Skeletal muscle tissue (tissue), 3 donors: ENCODE measurements at regions not wholly inside any gene's neighbourhood (a gene's known extent, or its start where the extent isn't known, plus 50 kb on each side); places are given as distances from the start of the nearest gene placed in this dataset.

ENCODE experiments used
- H3K27ac ChIP-seq: one replicate; pipeline ENCODE4 v1.7.0; 2013; ENCODE audit warnings: mild to moderate bottlenecking, low read depth, low read length, inconsistent platforms
- H3K27me3 ChIP-seq, 3 donors: one replicate each; pipeline ENCODE4 v1.7.0; 2013; ENCODE audit warnings: low read length in 3 of 3; ENCODE audit not compliant: control insufficient read depth in 3 of 3, insufficient read depth in 3 of 3
- H3K36me3 ChIP-seq, 3 donors: one replicate each; pipeline ENCODE4 v1.7.0; 2013; ENCODE audit warnings: low read length in 3 of 3; ENCODE audit not compliant: control insufficient read depth in 3 of 3, insufficient read depth in 3 of 3
- H3K4me1 ChIP-seq, 3 donors: one replicate each; pipeline ENCODE4 v1.7.0; 2013; ENCODE audit warnings: low read length in 3 of 3, mild to moderate bottlenecking in 3 of 3; ENCODE audit not compliant: control insufficient read depth in 3 of 3, insufficient read depth in 3 of 3
- H3K4me3 ChIP-seq, 3 donors: one replicate each; pipeline ENCODE4 v1.7.0; 2013; ENCODE audit warnings: low read length in 3 of 3
- H3K9ac ChIP-seq, 3 donors: one replicate each; pipeline ENCODE4 v1.7.0; 2013; ENCODE audit warnings: low read length in 3 of 3, mild to moderate bottlenecking in 3 of 3, moderate library complexity in 2 of 3, low read depth in 1 of 3
- H3K9me3 ChIP-seq, 3 donors: one replicate each; pipeline ENCODE4 v1.7.0; 2013; ENCODE audit warnings: low read length in 3 of 3; ENCODE audit not compliant: control insufficient read depth in 3 of 3
- donor health status: Osteomylitis.

DNA sequence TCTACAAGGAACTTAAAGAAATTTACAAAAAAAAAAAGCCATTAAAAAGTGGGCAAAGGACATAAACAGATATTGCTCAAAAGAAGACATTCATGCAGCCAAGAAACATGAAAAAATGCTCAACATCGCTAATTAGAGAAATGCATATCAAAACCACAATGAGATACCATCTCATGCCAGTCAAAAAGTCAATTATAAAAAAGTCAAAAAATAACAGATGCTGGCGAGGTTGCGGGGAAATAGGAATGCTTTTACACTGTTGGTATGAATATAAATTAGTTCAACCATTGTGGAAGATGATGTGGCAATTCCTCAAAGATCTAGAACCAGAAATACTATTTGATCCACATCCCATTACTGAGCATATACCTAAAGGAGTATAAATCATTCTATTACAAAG lies 411.9 kb upstream of the MARCKS start:
- Histone ChIP-seq H3K27ac (no peak overlapping the region), H3K4me1 (no peaks in the 10 kb centered on the region), H3K9me3 (no peaks in the 10 kb centered on the region), H3K36me3 (no peaks in the 10 kb centered on the region), H3K4me3 (no peak overlapping the region), H3K27me3 (no peaks in the 10 kb centered on the region), H3K9ac (no peak overlapping the region)

DNA sequence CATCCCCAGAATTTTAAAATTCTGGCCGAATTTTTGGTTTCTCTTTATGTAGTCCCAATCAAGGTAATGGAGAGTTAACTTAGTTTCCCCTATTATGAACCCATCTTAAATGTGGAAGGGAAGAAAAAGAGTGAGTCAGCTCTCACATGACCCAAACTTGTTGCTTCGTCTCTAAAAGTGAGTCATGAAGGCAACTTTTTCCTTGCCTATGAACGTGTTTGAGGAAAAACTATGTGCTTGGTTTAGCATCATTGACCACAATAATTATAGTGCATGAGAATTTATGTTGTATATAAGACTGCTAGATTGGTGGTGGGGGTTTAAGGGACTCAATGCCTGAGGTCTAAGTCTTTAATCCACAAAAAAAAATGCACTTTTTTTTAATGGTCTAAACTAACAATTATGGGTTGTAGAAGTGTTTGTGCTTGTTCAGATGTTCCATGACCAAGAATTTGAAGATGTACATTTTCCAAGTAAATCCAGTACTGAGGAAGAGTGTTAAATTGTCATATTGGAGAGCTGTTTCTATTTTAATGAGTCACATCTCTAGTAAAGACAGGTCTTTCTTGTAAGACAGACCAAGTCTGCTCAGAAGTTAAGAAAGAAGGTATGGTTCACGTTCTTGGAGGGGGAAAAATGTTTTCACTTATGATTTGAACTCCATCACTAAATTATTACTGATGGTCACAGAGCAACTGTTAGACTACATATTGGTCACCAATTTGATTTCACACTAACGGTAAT lies 409.9 kb upstream of the MARCKS start:
- Histone ChIP-seq H3K36me3 (no peaks in the 10 kb centered on the region), H3K27me3 (no peaks in the 10 kb centered on the region), H3K4me3 (no peak overlapping the region), H3K4me1 (no peaks in the 10 kb centered on the region), H3K9ac (no peak overlapping the region), H3K9me3 (no peaks in the 10 kb centered on the region), H3K27ac (no peak overlapping the region)

DNA sequence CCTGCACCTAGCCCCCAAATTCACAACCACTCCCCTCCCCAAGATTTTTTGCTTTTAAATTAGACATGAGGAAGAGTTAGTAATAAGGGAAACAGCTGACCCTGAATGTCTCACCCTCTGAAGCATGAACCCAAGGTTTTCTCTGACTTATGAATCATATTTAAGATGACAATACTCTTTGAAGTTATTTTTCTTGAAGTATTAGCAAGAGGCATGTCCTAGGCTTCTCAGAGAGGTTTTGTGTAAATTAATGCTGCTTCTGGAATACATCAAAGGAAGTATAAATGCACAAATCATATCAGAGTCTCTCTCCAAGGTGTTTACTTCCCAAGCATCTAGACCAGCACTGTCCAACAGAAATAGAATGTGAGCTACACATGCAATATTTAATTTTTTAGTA lies 408.1 kb upstream of the MARCKS start:
- Histone ChIP-seq H3K4me3 (no peak overlapping the region), H3K27me3 (no peaks in the 10 kb centered on the region), H3K27ac (no peak overlapping the region), H3K9ac (no peak overlapping the region), H3K36me3 (no peaks in the 10 kb centered on the region), H3K4me1 (no peaks in the 10 kb centered on the region), H3K9me3 (no peaks in the 10 kb centered on the region)

DNA sequence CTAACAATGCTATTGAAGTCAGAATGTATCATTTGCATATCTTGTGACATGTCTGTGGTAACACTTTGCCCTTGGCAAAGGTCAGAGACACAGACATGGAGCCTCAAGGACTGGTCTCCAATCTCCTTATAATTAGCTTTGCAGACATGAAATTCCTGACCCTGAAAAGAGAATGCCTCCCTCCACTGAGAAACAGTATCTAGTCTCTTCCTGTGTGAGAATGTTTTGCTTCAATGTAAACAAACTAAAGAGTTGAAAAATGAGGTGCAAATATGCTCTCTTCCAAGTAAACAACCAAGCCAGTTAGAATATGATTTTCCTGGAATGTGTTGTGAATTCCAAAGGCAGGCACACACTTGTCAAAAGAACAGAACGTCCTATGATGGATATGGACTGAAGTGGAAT lies 407.1 kb upstream of the MARCKS start:
- Histone ChIP-seq H3K9ac (no peak overlapping the region), H3K36me3 (no peaks in the 10 kb centered on the region), H3K9me3 (no peaks in the 10 kb centered on the region), H3K4me1 (no peaks in the 10 kb centered on the region), H3K4me3 (no peak overlapping the region), H3K27ac (no peak overlapping the region), H3K27me3 (no peaks in the 10 kb centered on the region)

DNA sequence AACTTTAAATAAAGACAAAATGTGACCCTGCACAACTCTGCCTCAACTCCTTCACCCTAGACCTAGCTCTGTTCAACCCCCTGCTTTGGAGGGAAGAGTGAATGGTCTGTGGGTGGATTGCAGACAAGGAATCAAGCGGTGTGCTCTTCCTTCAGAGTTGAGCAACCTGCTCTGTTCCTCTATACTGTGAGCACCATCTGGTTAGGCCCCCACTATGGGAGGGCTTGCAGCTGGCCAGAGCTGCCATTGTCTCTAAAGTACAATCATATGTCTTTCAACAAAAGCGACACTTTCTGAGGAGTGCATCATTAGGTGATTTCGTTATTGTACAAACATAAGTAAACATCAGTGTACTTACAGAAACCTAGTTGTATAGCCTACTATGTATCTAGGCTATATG lies 406.1 kb upstream of the MARCKS start:
- H3K36me3 ChIP-seq: no peaks in the 10 kb centered on the region
- no peak overlapping the region for H3K9ac ChIP-seq
- no peaks in the 10 kb centered on the region for H3K9me3 ChIP-seq
- no peak overlapping the region for H3K4me3 ChIP-seq
- H3K27me3 ChIP-seq: no peaks in the 10 kb centered on the region
- H3K4me1 ChIP-seq: no peaks in the 10 kb centered on the region
- no peak overlapping the region for H3K27ac ChIP-seq

DNA sequence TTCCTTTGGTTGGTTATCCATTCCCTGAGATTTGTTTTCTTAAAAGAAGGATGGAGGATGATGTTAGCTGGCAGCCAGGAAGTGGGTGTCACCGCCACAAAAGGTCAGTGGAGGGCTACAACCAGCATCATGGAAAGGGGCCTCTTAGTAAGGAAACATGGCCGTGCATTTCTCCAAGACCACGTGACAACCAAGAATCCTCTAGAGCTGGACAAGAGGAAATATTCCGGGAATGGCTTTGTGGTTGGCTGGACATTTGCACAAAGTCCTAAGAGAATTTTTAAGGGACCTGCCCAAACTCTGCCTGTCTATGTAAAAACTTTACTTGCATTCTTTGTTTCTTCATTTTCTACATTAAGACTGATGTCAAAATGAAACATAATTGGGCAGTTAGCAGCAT lies 399.9 kb upstream of the MARCKS start:
- Histone ChIP-seq H3K9me3 (no peaks in the 10 kb centered on the region), H3K36me3 (no peaks in the 10 kb centered on the region), H3K9ac (no peak overlapping the region), H3K27ac (peak overlapping the region; percentile 64), H3K4me3 (no peak overlapping the region), H3K27me3 (no peaks in the 10 kb centered on the region), H3K4me1 (peaks cover 0 to 3% (median 0%) of the 10 kb centered on the region in 3 donors)

DNA sequence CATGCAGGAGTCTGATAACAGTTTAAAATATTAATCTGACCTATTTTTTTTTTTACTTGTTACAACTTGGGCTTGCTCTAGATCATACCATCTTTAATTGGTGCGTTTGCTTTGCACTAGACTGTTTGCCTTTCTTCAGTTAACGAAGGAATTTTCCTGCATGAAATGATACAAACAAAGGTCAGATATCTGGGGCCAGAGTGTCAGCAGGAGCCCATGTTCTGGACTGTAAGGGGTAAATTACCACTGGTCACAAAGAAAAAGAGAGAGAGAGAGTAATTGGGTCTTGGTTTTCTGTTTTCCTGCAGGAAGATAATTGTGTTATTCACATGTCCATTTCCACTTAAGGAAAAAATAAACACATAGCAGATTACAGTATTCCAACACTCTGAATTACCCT lies 399.4 kb upstream of the MARCKS start:
- Histone ChIP-seq H3K36me3 (no peaks in the 10 kb centered on the region), H3K27ac (no peak overlapping the region), H3K9me3 (no peaks in the 10 kb centered on the region), H3K4me1 (peaks cover 0 to 3% (median 0%) of the 10 kb centered on the region in 3 donors), H3K27me3 (no peaks in the 10 kb centered on the region), H3K4me3 (no peak overlapping the region), H3K9ac (no peak overlapping the region)

DNA sequence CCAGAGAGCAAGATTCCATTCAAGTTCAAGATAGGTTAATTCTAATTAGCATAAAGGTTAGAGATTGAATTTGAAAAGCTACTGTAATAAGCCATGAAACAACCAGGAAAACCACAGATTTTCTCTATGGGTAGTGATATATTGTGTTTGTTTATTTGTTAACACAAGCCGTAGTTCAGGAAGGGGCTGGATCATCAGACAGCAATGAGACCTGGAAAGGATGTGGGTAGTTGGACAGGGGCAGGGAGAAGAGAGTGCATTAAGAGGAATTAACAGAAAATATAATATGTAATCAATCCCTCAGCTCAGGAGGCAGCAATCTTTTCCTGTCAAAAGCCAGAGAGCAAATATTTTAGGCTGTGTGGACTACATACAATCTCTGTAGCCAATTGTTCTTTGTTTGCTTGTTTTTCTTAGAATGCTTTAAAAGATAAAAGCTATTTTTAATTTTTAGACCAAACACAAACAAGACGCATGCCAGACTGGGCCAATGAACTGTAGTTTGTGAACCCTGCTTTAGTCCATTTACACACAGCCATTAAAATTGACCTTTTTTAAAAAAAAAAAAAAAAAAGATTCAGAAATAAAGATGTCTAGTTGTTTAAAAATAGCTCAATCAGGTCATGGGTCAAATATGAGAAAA lies 398.7 kb upstream of the MARCKS start:
- no peak overlapping the region for H3K27ac ChIP-seq
- H3K9ac ChIP-seq: no peak overlapping the region
- no peak overlapping the region for H3K4me3 ChIP-seq
- peaks cover 0 to 3% (median 0%) of the 10 kb centered on the region in 3 donors for H3K4me1 ChIP-seq
- H3K9me3 ChIP-seq: no peaks in the 10 kb centered on the region
- no peaks in the 10 kb centered on the region for H3K27me3 ChIP-seq
- H3K36me3 ChIP-seq: no peaks in the 10 kb centered on the region

DNA sequence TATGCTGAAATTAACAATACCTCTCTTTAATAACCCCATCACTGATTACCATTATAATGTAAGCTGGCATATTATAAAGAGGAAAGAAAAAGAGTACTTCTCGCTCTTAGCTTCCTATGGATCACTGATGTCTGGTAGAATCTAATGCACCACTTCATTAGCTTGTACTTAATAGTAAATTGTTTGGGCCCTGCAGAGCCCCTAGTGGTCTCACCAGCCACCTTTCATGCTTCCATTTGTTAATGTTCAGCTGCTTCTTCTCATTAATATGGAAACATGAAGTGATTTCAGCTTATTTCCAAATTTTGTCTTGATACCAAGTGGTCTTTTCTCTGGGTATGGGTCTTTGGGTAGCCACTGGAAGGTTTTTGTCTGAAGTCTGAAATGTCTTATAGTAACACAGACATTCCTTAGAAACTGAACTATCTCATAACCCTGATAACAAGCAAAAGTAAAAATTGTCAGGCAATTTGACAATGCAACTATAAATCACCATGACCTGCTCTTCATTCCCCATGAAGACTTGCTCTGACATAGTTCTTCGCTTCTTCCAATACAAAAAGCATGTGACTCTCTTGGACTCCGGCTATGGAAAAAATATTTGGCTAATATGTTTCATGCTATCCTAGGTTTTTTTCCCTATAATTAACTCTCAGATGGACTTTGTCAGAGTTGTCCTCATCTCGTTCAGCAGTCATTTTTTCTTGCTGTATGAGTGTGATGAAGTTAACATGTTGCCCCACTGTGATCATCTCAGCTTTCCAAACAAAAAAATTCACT lies 395.8 kb upstream of the MARCKS start:
- H3K4me1 ChIP-seq: peaks cover 0 to 3% (median 0%) of the 10 kb centered on the region in 3 donors
- no peaks in the 10 kb centered on the region for H3K27me3 ChIP-seq
- H3K36me3 ChIP-seq: no peaks in the 10 kb centered on the region
- H3K27ac ChIP-seq: no peak overlapping the region
- H3K9ac ChIP-seq: no peak overlapping the region
- no peak overlapping the region for H3K4me3 ChIP-seq
- H3K9me3 ChIP-seq: no peaks in the 10 kb centered on the region

DNA sequence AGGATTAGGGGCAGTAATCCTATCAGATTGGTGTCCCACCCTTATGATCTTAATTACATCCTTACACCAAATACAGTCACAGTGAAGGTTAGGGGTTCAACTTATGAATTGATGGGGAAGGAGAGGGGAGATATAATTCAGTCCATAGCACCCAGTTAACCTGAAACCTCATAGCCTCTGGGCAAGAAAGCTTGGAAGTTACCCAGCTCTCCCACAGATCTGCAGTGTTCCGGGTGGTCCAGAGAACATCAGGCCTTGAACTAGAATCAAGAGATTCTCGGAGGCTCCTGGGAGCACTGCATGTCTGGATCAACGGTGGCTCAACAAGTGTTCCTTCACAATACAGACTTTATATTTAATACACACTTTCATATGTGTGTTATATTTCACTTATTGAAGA lies 392.6 kb upstream of the MARCKS start:
- no peak overlapping the region for H3K9ac ChIP-seq
- H3K9me3 ChIP-seq: no peaks in the 10 kb centered on the region
- no peaks in the 10 kb centered on the region for H3K27me3 ChIP-seq
- H3K4me1 ChIP-seq: peaks cover 0 to 3% (median 0%) of the 10 kb centered on the region in 3 donors
- H3K4me3 ChIP-seq: no peak overlapping the region
- H3K27ac ChIP-seq: no peak overlapping the region
- H3K36me3 ChIP-seq: no peaks in the 10 kb centered on the region
